T47D (cell line): ENCODE measurements at regions not wholly inside any gene's neighbourhood (a gene's known extent, or its start where the extent isn't known, plus 50 kb on each side); places are given as distances from the start of the nearest gene placed in this dataset.
"Not testable (repeated sequence)": the region's sequence is repeated elsewhere in the genome, so short reads cannot be mapped to it uniquely, and the experiment has no call there.

Source experiments
- DNase-seq, 2 experiments: peaks; one replicate each; pipeline versions ENCODE4 v3.0.0 to v3.0.0-alpha.2; 2011 to 2012; ENCODE audit warnings: low read depth in 1 of 2, low spot score in 1 of 2
- JUND ChIP-seq: IDR thresholded peaks from 2 replicates; pipeline ENCODE4 v1.6.1; 2012; ENCODE audit warnings: low read depth
- in situ Hi-C: cut with HindIII; loops from 2 replicates; pipeline ENCODE4 v1.10.0; 2016; ENCODE audit warnings: low sequenced_read_pairs, low pct_unique_long_range_greater_than_20kb

GRCh38 chr5:167296066-167296465 lies 995.4 kb upstream of the WWC1 start:
- in situ Hi-C loops = no loop called here
- TF ChIP-seq JUND = no peak
- no peak for DNase-seq

- no peak for DNase-seq
- no peak for TF ChIP-seq JUND
- in situ Hi-C loops = no loop called here
Measured at GRCh38 chr5:167296661-167297060, 994.8 kb upstream of the WWC1 start.

- DNase-seq, in situ Hi-C loops: not testable (repeated sequence)
Measured at GRCh38 chr5:167299861-167300260, 991.6 kb upstream of the WWC1 start.

DNA sequence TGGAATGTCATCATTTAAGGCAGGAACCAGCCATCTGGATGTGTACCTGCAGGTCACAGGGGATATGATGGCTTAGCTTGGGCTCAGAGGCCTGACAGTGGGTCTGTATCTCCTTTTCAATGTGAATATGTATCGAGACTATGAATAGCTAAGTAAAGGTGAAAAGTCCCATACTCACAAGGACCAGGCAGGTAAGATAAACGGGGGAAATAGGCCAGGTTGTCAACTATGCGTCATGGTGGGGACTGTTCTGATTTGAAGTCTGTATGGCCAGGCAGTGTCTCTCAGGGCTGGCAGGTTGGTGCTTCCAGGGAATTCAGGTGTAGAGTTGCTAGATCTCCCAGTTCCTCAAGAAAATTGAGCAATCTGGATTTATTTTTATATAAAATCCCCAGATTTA lies 987.9 kb upstream of the WWC1 start:
- TF ChIP-seq JUND = no peak
- DNase-seq = no peak
- in situ Hi-C loops = no loop called here

GRCh38 chr5:167304834-167305469 lies 986.5 kb upstream of the WWC1 start:
- DNase-seq = no peak
- no peak for TF ChIP-seq JUND
- in situ Hi-C loops = no loop called here

GRCh38 chr5:167305591-167306213 lies 985.7 kb upstream of the WWC1 start:
- DNase-seq = no peak
- in situ Hi-C loops = no loop called here
- TF ChIP-seq JUND = no peak

GRCh38 chr5:167307042-167307441 lies 984.4 kb upstream of the WWC1 start:
- DNase-seq = no peak
- no peak for TF ChIP-seq JUND
- in situ Hi-C loops = no loop called here

GRCh38 chr5:167308466-167308865 lies 983.0 kb upstream of the WWC1 start:
- TF ChIP-seq JUND = no peak
- DNase-seq = no peak
- in situ Hi-C loops = no loop called here

- in situ Hi-C loops = no loop called here
Measured at GRCh38 chr5:167309941-167310517, 981.4 kb upstream of the WWC1 start.

DNA sequence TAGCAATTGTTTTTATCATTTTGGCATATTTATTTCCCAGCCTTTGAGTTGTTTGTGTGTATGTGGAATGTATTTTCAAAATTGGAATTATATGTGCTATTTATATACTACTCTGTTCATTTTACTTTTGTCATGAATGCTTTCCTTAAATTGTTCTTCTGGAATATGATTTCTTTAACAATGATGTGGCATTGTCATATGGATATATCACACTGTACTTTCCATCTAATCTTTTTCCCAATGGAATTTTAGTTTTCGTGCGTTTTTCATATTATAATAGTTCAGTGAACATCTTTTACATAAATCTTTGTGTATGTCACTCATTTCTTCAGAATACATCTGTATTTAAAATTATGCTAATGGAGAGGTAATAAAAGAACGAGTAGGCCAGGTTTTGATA lies 980.1 kb upstream of the WWC1 start:
- no peak for DNase-seq
- no peak for TF ChIP-seq JUND
- in situ Hi-C loops = no loop called here

More at GRCh38 chr5:167309941-167310517, 981.4 kb upstream of the WWC1 start:
- TF ChIP-seq JUND = no peak
- no peak for DNase-seq

DNA sequence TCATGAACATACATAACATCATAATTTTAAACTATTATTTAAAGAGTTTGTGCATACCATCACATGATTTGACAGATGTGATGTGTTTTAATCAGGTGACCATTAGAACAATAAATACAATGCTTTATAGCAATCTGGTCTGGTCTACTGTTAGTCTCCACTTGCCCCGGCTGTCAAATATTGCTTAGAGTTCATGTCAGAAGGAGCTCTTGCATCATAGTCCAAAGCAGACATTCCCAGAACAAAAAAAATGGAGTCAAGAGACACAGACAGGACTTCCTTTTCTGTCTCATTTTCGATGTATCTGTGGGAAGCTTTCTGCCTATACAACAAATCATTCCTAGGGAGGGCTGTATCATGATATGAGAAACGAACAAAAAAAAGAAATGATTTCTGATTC lies 979.2 kb upstream of the WWC1 start:
- no peak for DNase-seq
- in situ Hi-C loops = no loop called here
- no peak for TF ChIP-seq JUND

DNA sequence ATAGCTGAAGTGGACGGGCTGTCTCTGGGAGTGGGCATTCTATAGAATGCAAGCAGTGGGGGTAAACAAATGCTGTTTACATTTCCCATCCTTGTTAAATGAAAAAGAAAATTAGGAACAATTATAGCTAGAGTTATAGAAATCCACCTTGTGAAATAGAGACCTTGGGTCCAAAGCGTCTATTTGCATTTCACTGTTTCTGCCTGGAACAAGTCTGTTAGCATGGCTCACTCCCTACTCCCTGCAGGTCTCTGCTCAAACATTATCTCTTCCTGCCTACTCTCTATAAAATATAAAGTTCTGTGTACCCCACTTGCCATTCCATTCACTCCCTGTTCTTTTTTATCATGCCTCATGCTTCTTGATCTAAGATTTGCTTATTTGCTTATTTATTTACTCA lies 975.7 kb upstream of the WWC1 start:
- in situ Hi-C loops = no loop called here

GRCh38 chr5:167317884-167318283 lies 973.6 kb upstream of the WWC1 start:
- TF ChIP-seq JUND = no peak
- DNase-seq = peak in 1 of 2 experiments; percentile 13

More for the DNA sequence above, 975.7 kb upstream of the WWC1 start:
- TF ChIP-seq JUND = no peak
- DNase-seq = no peak

More at GRCh38 chr5:167317884-167318283, 973.6 kb upstream of the WWC1 start:
- in situ Hi-C loops = no loop called here
